ENCODE measurements at regions not wholly inside any gene's neighbourhood (a gene's known extent, or its start where the extent isn't known, plus 50 kb on each side); places are given as distances from the start of the nearest gene placed in this dataset.

- intact Hi-C loops (cut with DNase I; ENCODE audit: low total_unique reads), result no loop called here
- no peak overlapping the region for H3K27ac ChIP-seq
- TF ChIP-seq POLR2A (IDR thresholded peaks at IDR 0.05), result no peak
- TF ChIP-seq, protein P1, sequence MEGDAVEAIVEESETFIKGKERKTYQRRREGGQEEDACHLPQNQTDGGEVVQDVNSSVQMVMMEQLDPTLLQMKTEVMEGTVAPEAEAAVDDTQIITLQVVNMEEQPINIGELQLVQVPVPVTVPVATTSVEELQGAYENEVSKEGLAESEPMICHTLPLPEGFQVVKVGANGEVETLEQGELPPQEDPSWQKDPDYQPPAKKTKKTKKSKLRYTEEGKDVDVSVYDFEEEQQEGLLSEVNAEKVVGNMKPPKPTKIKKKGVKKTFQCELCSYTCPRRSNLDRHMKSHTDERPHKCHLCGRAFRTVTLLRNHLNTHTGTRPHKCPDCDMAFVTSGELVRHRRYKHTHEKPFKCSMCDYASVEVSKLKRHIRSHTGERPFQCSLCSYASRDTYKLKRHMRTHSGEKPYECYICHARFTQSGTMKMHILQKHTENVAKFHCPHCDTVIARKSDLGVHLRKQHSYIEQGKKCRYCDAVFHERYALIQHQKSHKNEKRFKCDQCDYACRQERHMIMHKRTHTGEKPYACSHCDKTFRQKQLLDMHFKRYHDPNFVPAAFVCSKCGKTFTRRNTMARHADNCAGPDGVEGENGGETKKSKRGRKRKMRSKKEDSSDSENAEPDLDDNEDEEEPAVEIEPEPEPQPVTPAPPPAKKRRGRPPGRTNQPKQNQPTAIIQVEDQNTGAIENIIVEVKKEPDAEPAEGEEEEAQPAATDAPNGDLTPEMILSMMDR (IDR thresholded peaks at IDR 0.05), result no peak
These were observed 168.5 kb upstream of the SALL4 start for GRCh38 chr20:51970858-51971257.

DNA sequence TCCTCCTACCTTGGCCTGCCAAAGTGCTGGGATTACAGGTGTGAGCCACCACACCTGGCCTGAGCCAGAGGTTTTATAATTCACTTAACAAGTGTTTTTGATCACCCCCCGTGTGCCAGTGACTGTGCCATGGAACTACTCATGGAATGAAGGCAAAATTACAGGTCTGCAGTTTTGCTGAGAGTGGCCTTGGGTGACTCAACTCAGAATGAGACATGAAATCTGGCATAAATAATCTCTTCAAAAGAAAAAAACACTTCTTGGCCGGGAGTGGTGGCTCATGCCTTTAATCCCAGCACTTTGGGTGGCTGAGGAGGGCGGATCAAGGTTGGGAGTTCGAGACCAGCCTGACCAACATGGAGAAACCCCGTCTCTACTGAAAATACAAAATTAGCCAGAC is 166.9 kb upstream of the SALL4 start:
- DNase-seq, result no peak
- Histone ChIP-seq H3K27me3 (no peaks in the 10 kb centered on the region), H3K36me3 (ENCODE audit: low read depth, missing control alignments) (no peaks in the 10 kb centered on the region), H3K27ac (no peak overlapping the region), H3K4me1 (no peaks in the 10 kb centered on the region), H3K4me3 (no peak overlapping the region), H3K9me3 (no peaks in the 10 kb centered on the region)
- TF ChIP-seq, protein P1 (IDR thresholded peaks at IDR 0.05), result no peak
- no peak for TF ChIP-seq POLR2A (IDR thresholded peaks at IDR 0.05)
- intact Hi-C loops (cut with DNase I; ENCODE audit: low total_unique reads), result no loop called here
- WGBS, 2 donors, result 89 to 90% methylated on average over 5 of the region's 5 CpGs

More at GRCh38 chr20:51970858-51971257, 168.5 kb upstream of the SALL4 start:
- no peaks in the 10 kb centered on the region for H3K27me3 ChIP-seq
- no peaks in the 10 kb centered on the region for H3K4me1 ChIP-seq
- 95 to 97% methylated on average over 10 of the region's 10 CpGs for whole genome bisulfite sequencing, 2 donors
- H3K36me3 ChIP-seq (ENCODE audit: low read depth, missing control alignments), result no peaks in the 10 kb centered on the region
- H3K4me3 ChIP-seq, result no peak overlapping the region
- no peaks in the 10 kb centered on the region for H3K9me3 ChIP-seq
- DNase-seq, result no peak

DNA sequence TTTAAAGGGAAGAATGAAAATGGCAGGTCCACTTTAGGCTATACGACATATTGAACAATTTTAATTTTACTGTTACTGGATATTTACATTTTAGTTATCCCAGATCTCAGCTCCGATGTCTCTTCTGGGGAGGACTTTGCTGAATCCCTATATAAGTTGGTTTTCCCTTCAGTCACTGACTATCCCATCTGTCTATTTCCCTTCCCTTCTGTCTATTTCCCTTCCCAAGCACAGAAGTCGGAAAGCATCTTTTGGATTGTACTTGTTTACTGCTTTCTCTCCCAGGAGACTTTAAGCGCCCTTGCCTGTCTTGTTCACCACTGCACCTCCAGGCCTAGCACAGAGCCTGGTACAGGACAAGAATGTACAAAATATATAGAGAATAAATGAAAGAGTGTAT is 165.8 kb upstream of the SALL4 start:
- no peak overlapping the region for H3K27ac ChIP-seq
- no peaks in the 10 kb centered on the region for H3K27me3 ChIP-seq
- TF ChIP-seq POLR2A (IDR thresholded peaks at IDR 0.05), result no peak
- TF ChIP-seq, protein P1 (IDR thresholded peaks at IDR 0.05), result no peak
- DNase-seq, result no peak
- intact Hi-C loops (cut with DNase I; ENCODE audit: low total_unique reads), result no loop called here
- no peaks in the 10 kb centered on the region for H3K36me3 ChIP-seq (ENCODE audit: low read depth, missing control alignments)
- no peak overlapping the region for H3K4me3 ChIP-seq
- WGBS, 2 donors, result 88 to 90% methylated on average over 4 of the region's 4 CpGs
- H3K9me3 ChIP-seq, result no peaks in the 10 kb centered on the region
- H3K4me1 ChIP-seq, result no peaks in the 10 kb centered on the region

- no peaks in the 10 kb centered on the region for H3K36me3 ChIP-seq (ENCODE audit: low read depth, missing control alignments)
- WGBS, 2 donors, result 41 to 53% methylated on average over 8 of the region's 8 CpGs
- DNase-seq, result peak; percentile 86
- no peaks in the 10 kb centered on the region for H3K27me3 ChIP-seq
- H3K9me3 ChIP-seq, result no peaks in the 10 kb centered on the region
- H3K4me1 ChIP-seq, result no peaks in the 10 kb centered on the region
- TF ChIP-seq, protein P1 (IDR thresholded peaks at IDR 0.05), result peak; percentile 44 to 52 (median 45)
- TF ChIP-seq POLR2A (IDR thresholded peaks at IDR 0.05), result no peak
- H3K4me3 ChIP-seq, result no peak overlapping the region
- intact Hi-C loops (cut with DNase I; ENCODE audit: low total_unique reads), result no loop called here
- H3K27ac ChIP-seq, result no peak overlapping the region
These were observed 164.1 kb upstream of the SALL4 start for GRCh38 chr20:51966296-51966971.

Data from testis (tissue), 2 donors.